ENCODE measurements at regions not wholly inside any gene's neighbourhood (a gene's known extent, or its start where the extent isn't known, plus 50 kb on each side); places are given as distances from the start of the nearest gene placed in this dataset.

- no peak for TF ChIP-seq CTCF (IDR thresholded peaks at IDR 0.05; ENCODE audit: low read depth, low read length)
- in situ Hi-C loops (cut with HindIII; ENCODE audit: low sequenced_read_pairs): no loop called here
- H3K4me3 ChIP-seq (ENCODE audit: low read depth, low read length): no peak overlapping the region
- DNase-seq (ENCODE audit: low read depth, low spot score): no peak
Observed at GRCh38 chr7:93039786-93040185, 78.0 kb downstream of the SAMD9 start.

- no peak overlapping the region for H3K4me3 ChIP-seq (ENCODE audit: low read depth, low read length)
- in situ Hi-C loops (cut with HindIII; ENCODE audit: low sequenced_read_pairs): no loop called here
- no peak for DNase-seq (ENCODE audit: low read depth, low spot score)
- no peak for TF ChIP-seq CTCF (IDR thresholded peaks at IDR 0.05; ENCODE audit: low read depth, low read length)
Observed at GRCh38 chr7:93039282-93039681, 78.5 kb downstream of the SAMD9 start.

GRCh38 chr7:93036807-93037206, 81.0 kb downstream of the SAMD9 start:
- DNase-seq (ENCODE audit: low read depth, low spot score): no peak

GRCh38 chr7:93036149-93036640, 81.6 kb downstream of the SAMD9 start:
- in situ Hi-C loops (cut with HindIII; ENCODE audit: low sequenced_read_pairs): no loop called here
- no peak for DNase-seq (ENCODE audit: low read depth, low spot score)
- no peak for TF ChIP-seq CTCF (IDR thresholded peaks at IDR 0.05; ENCODE audit: low read depth, low read length)
- no peak overlapping the region for H3K4me3 ChIP-seq (ENCODE audit: low read depth, low read length)

More at GRCh38 chr7:93036807-93037206, 81.0 kb downstream of the SAMD9 start:
- in situ Hi-C loops (cut with HindIII; ENCODE audit: low sequenced_read_pairs): no loop called here
- H3K4me3 ChIP-seq (ENCODE audit: low read depth, low read length): no peak overlapping the region
- no peak for TF ChIP-seq CTCF (IDR thresholded peaks at IDR 0.05; ENCODE audit: low read depth, low read length)

- in situ Hi-C loops (cut with HindIII; ENCODE audit: low sequenced_read_pairs): no loop called here
Observed at GRCh38 chr7:93031795-93032194, 86.0 kb downstream of the SAMD9 start.

GRCh38 chr7:93030605-93031225, 87.1 kb downstream of the SAMD9 start:
- no peak overlapping the region for H3K4me3 ChIP-seq (ENCODE audit: low read depth, low read length)
- no peak for DNase-seq (ENCODE audit: low read depth, low spot score)
- TF ChIP-seq CTCF (IDR thresholded peaks at IDR 0.05; ENCODE audit: low read depth, low read length): no peak
- in situ Hi-C loops (cut with HindIII; ENCODE audit: low sequenced_read_pairs): no loop called here

More at GRCh38 chr7:93031795-93032194, 86.0 kb downstream of the SAMD9 start:
- H3K4me3 ChIP-seq (ENCODE audit: low read depth, low read length): no peak overlapping the region
- TF ChIP-seq CTCF (IDR thresholded peaks at IDR 0.05; ENCODE audit: low read depth, low read length): no peak
- no peak for DNase-seq (ENCODE audit: low read depth, low spot score)
